ENCODE measurements at regions not wholly inside any gene's neighbourhood (a gene's known extent, or its start where the extent isn't known, plus 50 kb on each side); places are given as distances from the start of the nearest gene placed in this dataset.

GRCh38 chr3:180183346-180183745 is 146.6 kb upstream of the PEX5L start:
- no peaks in the 10 kb centered on the region for H3K79me2 ChIP-seq (replicated peaks; ENCODE audit: insufficient read depth, low read length)
- H3K27me3 ChIP-seq (ENCODE audit: insufficient read depth, low read depth, low read length), result no peaks in the 10 kb centered on the region
- H3F3A ChIP-seq (ENCODE audit: insufficient read depth, low read length, poor library complexity, severe bottlenecking), result no peaks in the 10 kb centered on the region
- H2AFZ ChIP-seq (ENCODE audit: low read depth, low read length), result no peak overlapping the region
- peak overlapping the region; percentile 32 for H3K4me3 ChIP-seq (ENCODE audit: low read length)
- peak overlapping the region; percentile 15 for H3K4me2 ChIP-seq (ENCODE audit: low read length)
- no peak overlapping the region for H3K9ac ChIP-seq (ENCODE audit: low read length)
- H3K27ac ChIP-seq (ENCODE audit: low read length), result peak overlapping the region; percentile 72
- H3K36me3 ChIP-seq (ENCODE audit: insufficient read depth, low read length), result no peaks in the 10 kb centered on the region
- H3K9me3 ChIP-seq (ENCODE audit: low read length), result no peaks in the 10 kb centered on the region
- TF ChIP-seq EZH2 (IDR thresholded peaks at IDR 0.05; ENCODE audit: borderline replicate concordance, insufficient read depth, low read length, poor library complexity, severe bottlenecking) (no peak), REST (IDR thresholded peaks at IDR 0.05; ENCODE audit: borderline replicate concordance) (peak; percentile 87), MXI1 (conservative IDR thresholded peaks at IDR 0.05; ENCODE audit: poor library complexity, severe bottlenecking) (no peak), TAF1 (IDR thresholded peaks at IDR 0.05; ENCODE audit: low read depth) (no peak), RAD21 (conservative IDR thresholded peaks at IDR 0.05) (no peak), CTCF (IDR thresholded peaks at IDR 0.05; ENCODE audit: poor library complexity, severe bottlenecking) (no peak), POLR2AphosphoS5 (IDR thresholded peaks at IDR 0.05) (peak; percentile 77), SMC3 (conservative IDR thresholded peaks at IDR 0.05; ENCODE audit: poor library complexity) (no peak), EP300 (conservative IDR thresholded peaks at IDR 0.05; ENCODE audit: poor library complexity, severe bottlenecking) (peak; percentile 80)
- no peaks in the 10 kb centered on the region for H4K20me1 ChIP-seq (ENCODE audit: insufficient read depth)
- no peaks in the 10 kb centered on the region for H3K9me2 ChIP-seq (ENCODE audit: insufficient read depth, low read length)

DNA sequence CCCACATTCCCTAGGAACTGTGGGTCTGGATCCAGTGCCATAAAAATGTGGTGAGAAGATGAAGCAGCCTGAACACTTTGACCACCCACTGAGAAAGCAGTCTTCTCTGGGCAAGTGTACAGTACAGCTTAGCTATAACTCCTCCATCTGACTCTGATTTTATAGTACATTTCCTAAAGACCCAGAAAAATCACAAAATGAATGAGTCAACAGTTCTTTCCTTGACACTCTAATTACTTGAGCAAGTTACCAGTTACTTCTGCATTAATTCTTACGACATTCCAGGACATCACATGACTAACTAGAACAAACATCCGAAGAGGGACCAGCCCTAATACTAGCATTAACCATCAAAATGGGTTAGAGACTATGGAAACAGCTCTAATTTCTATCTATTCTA is 148.1 kb upstream of the PEX5L start:
- H3K4me3 ChIP-seq (ENCODE audit: low read length), result no peak overlapping the region
- H3K9ac ChIP-seq (ENCODE audit: low read length), result no peak overlapping the region
- H3K4me2 ChIP-seq (ENCODE audit: low read length), result no peak overlapping the region
- no peaks in the 10 kb centered on the region for H3K36me3 ChIP-seq (ENCODE audit: insufficient read depth, low read length)
- no peaks in the 10 kb centered on the region for H3K79me2 ChIP-seq (replicated peaks; ENCODE audit: insufficient read depth, low read length)
- H3F3A ChIP-seq (ENCODE audit: insufficient read depth, low read length, poor library complexity, severe bottlenecking), result no peaks in the 10 kb centered on the region
- no peaks in the 10 kb centered on the region for H3K9me3 ChIP-seq (ENCODE audit: low read length)
- H2AFZ ChIP-seq (ENCODE audit: low read depth, low read length), result no peak overlapping the region
- no peak overlapping the region for H3K27ac ChIP-seq (ENCODE audit: low read length)
- no peaks in the 10 kb centered on the region for H4K20me1 ChIP-seq (ENCODE audit: insufficient read depth)
- H3K27me3 ChIP-seq (ENCODE audit: insufficient read depth, low read depth, low read length), result no peaks in the 10 kb centered on the region
- H3K9me2 ChIP-seq (ENCODE audit: insufficient read depth, low read length), result no peaks in the 10 kb centered on the region
- TF ChIP-seq MXI1 (conservative IDR thresholded peaks at IDR 0.05; ENCODE audit: poor library complexity, severe bottlenecking), result no peak
- TF ChIP-seq TAF1 (IDR thresholded peaks at IDR 0.05; ENCODE audit: low read depth), result no peak
- no peak for TF ChIP-seq REST (IDR thresholded peaks at IDR 0.05; ENCODE audit: borderline replicate concordance)
- TF ChIP-seq RAD21 (conservative IDR thresholded peaks at IDR 0.05), result no peak
- TF ChIP-seq EP300 (conservative IDR thresholded peaks at IDR 0.05; ENCODE audit: poor library complexity, severe bottlenecking), result no peak
- no peak for TF ChIP-seq POLR2AphosphoS5 (IDR thresholded peaks at IDR 0.05)
- TF ChIP-seq EZH2 (IDR thresholded peaks at IDR 0.05; ENCODE audit: borderline replicate concordance, insufficient read depth, low read length, poor library complexity, severe bottlenecking), result no peak
- TF ChIP-seq SMC3 (conservative IDR thresholded peaks at IDR 0.05; ENCODE audit: poor library complexity), result no peak
- TF ChIP-seq CTCF (IDR thresholded peaks at IDR 0.05; ENCODE audit: poor library complexity, severe bottlenecking), result no peak
